Left ventricle myocardium inferior (tissue), 1 donor: ENCODE measurements at regions not wholly inside any gene's neighbourhood (a gene's known extent, or its start where the extent isn't known, plus 50 kb on each side); places are given as distances from the start of the nearest gene placed in this dataset.

ENCODE experiments used
- DNase-seq: peaks from one replicate; pipeline ENCODE4 v3.0.0-alpha.2; 2020
- H3K27ac ChIP-seq: fragments of 200-600 bp; replicated peaks from 2 replicates; pipeline ENCODE4 v1.8.0; 2021
- H3K27me3 ChIP-seq: fragments of 200-600 bp; 2 replicates; pipeline ENCODE4 v1.8.0; 2021; ENCODE audit warnings: low read depth
- H3K36me3 ChIP-seq: fragments of 200-600 bp; 2 replicates; pipeline ENCODE4 v1.8.0; 2021
- H3K4me1 ChIP-seq: fragments of 200-600 bp; 2 replicates; pipeline ENCODE4 v1.8.0; 2021
- H3K4me3 ChIP-seq: fragments of 200-600 bp; 2 replicates; pipeline ENCODE4 v1.8.0; 2021; ENCODE audit warnings: mild to moderate bottlenecking, moderate library complexity
- H3K9me3 ChIP-seq: fragments of 200-600 bp; replicated peaks from 2 replicates; pipeline ENCODE4 v1.8.0; 2021
- CTCF ChIP-seq: fragments of 200-600 bp; IDR thresholded peaks from 2 replicates; pipeline ENCODE4 v1.8.0; 2021; ENCODE audit warnings: antibody characterized with exemption, mild to moderate bottlenecking, borderline replicate concordance
- intact Hi-C: fragments of 100-400 bp; cut with micrococcal nuclease; formaldehyde crosslinking; loops from one replicate; pipeline ENCODE4 v1.11.0; 2022
- donor health status: DM: no; HTN: yes; CAD: no; lungs with severe emphysema.

- no peaks in the 10 kb centered on the region for H3K27me3 ChIP-seq
- no peak overlapping the region for H3K27ac ChIP-seq
- intact Hi-C loops, result loop anchor here (10.0 kb wide), 1 partner anchor 108 kb away; the partner anchor contains the start of gene PITPNM2
- no peaks in the 10 kb centered on the region for H3K36me3 ChIP-seq
- no peak overlapping the region for H3K4me3 ChIP-seq
- H3K4me1 ChIP-seq, result peaks cover 92% of the 10 kb centered on the region
- no peak for TF ChIP-seq CTCF
- H3K9me3 ChIP-seq, result no peaks in the 10 kb centered on the region
- no peak for DNase-seq
Measured at GRCh38 chr12:123046431-123046830, 66.0 kb downstream of the ARL6IP4 start.

- no peak overlapping the region for H3K27ac ChIP-seq
- no peaks in the 10 kb centered on the region for H3K9me3 ChIP-seq
- no peak for DNase-seq
- H3K4me3 ChIP-seq, result no peak overlapping the region
- TF ChIP-seq CTCF, result no peak
- H3K4me1 ChIP-seq, result peaks cover 85% of the 10 kb centered on the region
- intact Hi-C loops, result loop anchor here (10.0 kb wide), 1 partner anchor 109 kb away; the partner anchor contains the start of gene PITPNM2
- H3K27me3 ChIP-seq, result no peaks in the 10 kb centered on the region
- H3K36me3 ChIP-seq, result no peaks in the 10 kb centered on the region
Measured at GRCh38 chr12:123045678-123046077, 65.2 kb downstream of the ARL6IP4 start.

- Histone ChIP-seq H3K36me3 (no peaks in the 10 kb centered on the region), H3K9me3 (no peaks in the 10 kb centered on the region), H3K27me3 (no peaks in the 10 kb centered on the region), H3K4me1 (peaks cover 72% of the 10 kb centered on the region), H3K27ac (peak overlapping the region; percentile 39), H3K4me3 (no peak overlapping the region)
- no peak for TF ChIP-seq CTCF
- intact Hi-C loops, result loop anchor here (10.0 kb wide), 1 partner anchor 110 kb away; the partner anchor contains the start of gene PITPNM2
- DNase-seq, result no peak
Measured at GRCh38 chr12:123044351-123044750, 63.9 kb downstream of the ARL6IP4 start.

GRCh38 chr12:123043536-123044001 lies 63.1 kb downstream of the ARL6IP4 start:
- TF ChIP-seq CTCF, result peak; percentile 81
- no peaks in the 10 kb centered on the region for H3K27me3 ChIP-seq
- no peaks in the 10 kb centered on the region for H3K9me3 ChIP-seq
- peaks cover 64% of the 10 kb centered on the region for H3K4me1 ChIP-seq
- H3K36me3 ChIP-seq, result no peaks in the 10 kb centered on the region
- H3K4me3 ChIP-seq, result no peak overlapping the region
- H3K27ac ChIP-seq, result peak overlapping the region; percentile 39
- DNase-seq, result peak; percentile 83
- intact Hi-C loops, result loop anchor here (10.0 kb wide), 1 partner anchor 111 kb away; the partner anchor contains the start of gene PITPNM2

- no peak for TF ChIP-seq CTCF
- intact Hi-C loops, result loop anchor here (10.0 kb wide), 1 partner anchor 112 kb away; the partner anchor contains the start of gene PITPNM2
- Histone ChIP-seq H3K9me3 (no peaks in the 10 kb centered on the region), H3K27ac (peak overlapping the region; percentile 39), H3K4me1 (peaks cover 60% of the 10 kb centered on the region), H3K36me3 (no peaks in the 10 kb centered on the region), H3K4me3 (no peak overlapping the region), H3K27me3 (no peaks in the 10 kb centered on the region)
- no peak for DNase-seq
Measured at GRCh38 chr12:123042833-123043232, 62.4 kb downstream of the ARL6IP4 start.
